IMR-90 (cell line): ENCODE measurements at regions not wholly inside any gene's neighbourhood (a gene's known extent, or its start where the extent isn't known, plus 50 kb on each side); places are given as distances from the start of the nearest gene placed in this dataset.

Experiments
- ATAC-seq: fragments of 200-7000 bp; cut with Tn5 transposase; 2 replicates; pipeline ENCODE4 v1.9.1; 2020; ENCODE audit warnings: low read depth, mild to moderate bottlenecking, moderate library complexity
- BruUV-seq: library from RNA; stranded (reverse); fragments of 400-500 nt; replicated peaks from 2 replicates; lab custom pipeline; 2021; lab: Mats Ljungman, UMichigan
- CTCF ChIA-PET: fragments of 300-600 bp; formaldehyde crosslinking; extraction: SDS; loops from one replicate; lab custom pipeline; 2021; ENCODE audit warnings: antibody characterized with exemption; lab: Yijun Ruan, JAX
- POLR2A ChIA-PET: fragments of 300-600 bp; sonication (Branson Sonifier 250); formaldehyde crosslinking; loops from one replicate; lab custom pipeline; 2022; ENCODE audit warnings: antibody characterized with exemption; ENCODE audit not compliant: unreplicated experiment; lab: Charles Lee
- DNase-seq: peaks from one replicate; pipeline ENCODE4 v3.0.0; 2013
- H2AFZ ChIP-seq: replicated peaks from 2 replicates; pipeline ENCODE3; 2013; ENCODE audit warnings: low read length, mild to moderate bottlenecking; ENCODE audit not compliant: poor library complexity
- H2AK5ac ChIP-seq: 2 replicates; pipeline ENCODE4 v1.6.1; 2013; ENCODE audit warnings: low read depth, low read length, inconsistent platforms
- H2AK9ac ChIP-seq: replicated peaks from 2 replicates; pipeline ENCODE3; 2013; ENCODE audit warnings: mild to moderate bottlenecking, low read depth, low read length, moderate library complexity; ENCODE audit not compliant: poor library complexity
- H2BK120ac ChIP-seq: 2 replicates; pipeline ENCODE4 v1.6.1; 2013; ENCODE audit warnings: low read depth, low read length, inconsistent platforms
- H2BK15ac ChIP-seq: 3 replicates; pipeline ENCODE4 v1.6.1; 2013; ENCODE audit warnings: low read depth, low read length, inconsistent platforms
- H2BK20ac ChIP-seq: 2 replicates; pipeline ENCODE4 v1.6.1; 2013; ENCODE audit warnings: low read depth, mild to moderate bottlenecking, inconsistent platforms, low read length, moderate library complexity
- H2BK5ac ChIP-seq: 2 replicates; pipeline ENCODE4 v1.6.1; 2013; ENCODE audit warnings: mild to moderate bottlenecking, low read depth, low read length, inconsistent platforms; ENCODE audit not compliant: poor library complexity, severe bottlenecking
- H3K14ac ChIP-seq: replicated peaks from 2 replicates; pipeline ENCODE4 v1.6.1; 2013; ENCODE audit warnings: low read depth, low read length, inconsistent platforms
- H3K18ac ChIP-seq: 2 replicates; pipeline ENCODE4 v1.6.1; 2013; ENCODE audit warnings: low read depth, low read length, control low read depth
- H3K23ac ChIP-seq: 2 replicates; pipeline ENCODE4 v1.6.1; 2013; ENCODE audit warnings: low read depth, low read length, inconsistent platforms
- H3K27ac ChIP-seq: 2 replicates; pipeline ENCODE4 v1.5.1; 2013; ENCODE audit warnings: mild to moderate bottlenecking, control low read depth, low read length; ENCODE audit not compliant: insufficient read depth
- H3K27me3 ChIP-seq: 2 replicates; pipeline ENCODE4 v1.6.1; 2013; ENCODE audit warnings: low read length; ENCODE audit not compliant: control insufficient read depth, insufficient read depth
- H3K36me3 ChIP-seq: 2 replicates; pipeline ENCODE4 v1.6.1; 2013; ENCODE audit warnings: low read length, mixed read lengths; ENCODE audit not compliant: control insufficient read depth, insufficient read depth
- H3K4ac ChIP-seq: 2 replicates; pipeline ENCODE4 v1.6.1; 2013; ENCODE audit warnings: low read depth, low read length, inconsistent platforms
- H3K4me1 ChIP-seq: 2 replicates; pipeline ENCODE4 v1.6.1; 2013; ENCODE audit warnings: low read length, mixed read lengths; ENCODE audit not compliant: control insufficient read depth, insufficient read depth
- H3K4me2 ChIP-seq: 2 replicates; pipeline ENCODE4 v1.6.1; 2013; ENCODE audit warnings: low read depth, mild to moderate bottlenecking, control low read depth, low read length, moderate library complexity
- H3K4me3 ChIP-seq: 2 replicates; pipeline ENCODE4 v1.5.1; 2013; ENCODE audit warnings: low read depth, mild to moderate bottlenecking, control low read depth, low read length, moderate library complexity; ENCODE audit not compliant: insufficient read depth
- H3K56ac ChIP-seq: 2 replicates; pipeline ENCODE4 v1.6.1; 2013; ENCODE audit warnings: low read length, inconsistent platforms; ENCODE audit not compliant: insufficient read depth; ENCODE audit errors: extremely low read depth
- H3K79me1 ChIP-seq, 2 experiments: 2 replicates each; pipeline ENCODE4 v1.6.1; 2013; ENCODE audit warnings: low read length in 2 of 2, inconsistent platforms in 1 of 2, low read depth in 1 of 2
- H3K9ac ChIP-seq: 2 replicates; pipeline ENCODE4 v1.6.1; 2013; ENCODE audit warnings: low read depth, low read length, control low read depth
- H3K9me1 ChIP-seq: 2 replicates; pipeline ENCODE4 v1.6.1; 2013; ENCODE audit warnings: low read length, inconsistent platforms; ENCODE audit not compliant: insufficient read depth
- H3K9me3 ChIP-seq: 2 replicates; pipeline ENCODE4 v1.6.1; 2013; ENCODE audit warnings: low read length; ENCODE audit not compliant: control insufficient read depth, insufficient read depth
- H4K20me1 ChIP-seq: 2 replicates; pipeline ENCODE4 v1.6.1; 2013; ENCODE audit warnings: low read length, inconsistent platforms; ENCODE audit not compliant: insufficient read depth
- H4K5ac ChIP-seq: 2 replicates; pipeline ENCODE4 v1.6.1; 2013; ENCODE audit warnings: mild to moderate bottlenecking, low read depth, low read length, control low read depth
- H4K8ac ChIP-seq, 2 experiments: 2 replicates each; pipeline ENCODE4 v1.6.1; 2013; ENCODE audit warnings: low read depth in 2 of 2, low read length in 2 of 2, control low read depth in 1 of 2, inconsistent platforms in 1 of 2
- H4K91ac ChIP-seq: 2 replicates; pipeline ENCODE4 v1.6.1; 2013; ENCODE audit warnings: low read depth, low read length, inconsistent platforms; ENCODE audit not compliant: insufficient read depth
- BHLHE40 ChIP-seq: fragments of 150-350 bp; IDR thresholded peaks from 2 replicates; pipeline ENCODE4 v1.6.1; 2016; ENCODE audit warnings: mild to moderate bottlenecking, low read depth, low read length
- CEBPB ChIP-seq: IDR thresholded peaks from 2 replicates; pipeline ENCODE4 v1.6.1; 2012; ENCODE audit warnings: low read depth, low read length, improper control_type of control experiment
- CHD1 ChIP-seq: IDR thresholded peaks from 2 replicates; pipeline ENCODE4 v1.6.1; 2012; ENCODE audit warnings: low read depth, low read length, improper control_type of control experiment
- ELK1 ChIP-seq: fragments of 150-350 bp; IDR thresholded peaks from 2 replicates; pipeline ENCODE4 v1.6.1; 2016; ENCODE audit warnings: low read depth, mild to moderate bottlenecking, low read length, moderate library complexity, borderline replicate concordance
- FOS ChIP-seq: fragments of 150-350 bp; IDR thresholded peaks from 2 replicates; pipeline ENCODE4 v1.6.1; 2016; ENCODE audit warnings: low read depth, low read length
- MAFK ChIP-seq: IDR thresholded peaks from 2 replicates; pipeline ENCODE4 v1.6.1; 2012; ENCODE audit warnings: low read depth, low read length, improper control_type of control experiment
- MAZ ChIP-seq: IDR thresholded peaks from 2 replicates; pipeline ENCODE4 v1.6.1; 2012; ENCODE audit warnings: low read depth, mild to moderate bottlenecking, low read length, improper control_type of control experiment, moderate library complexity, borderline replicate concordance
- MXI1 ChIP-seq: IDR thresholded peaks from 2 replicates; pipeline ENCODE4 v1.6.1; 2012; ENCODE audit warnings: low read depth, mild to moderate bottlenecking, low read length, moderate library complexity, borderline replicate concordance
- NFE2L2 ChIP-seq: fragments of 150-350 bp; IDR thresholded peaks from 2 replicates; pipeline ENCODE4 v1.6.1; 2016; ENCODE audit warnings: low read depth, mild to moderate bottlenecking, low read length
- POLR2A ChIP-seq: IDR thresholded peaks from 2 replicates; pipeline ENCODE4 v1.6.1; 2012; ENCODE audit warnings: mild to moderate bottlenecking, low read depth, low read length
- RAD21 ChIP-seq: IDR thresholded peaks from 2 replicates; pipeline ENCODE4 v1.6.1; 2012; ENCODE audit warnings: low read length, improper control_type of control experiment
- RCOR1 ChIP-seq: IDR thresholded peaks from 2 replicates; pipeline ENCODE4 v1.6.1; 2012; ENCODE audit warnings: mild to moderate bottlenecking, low read length, improper control_type of control experiment; ENCODE audit not compliant: insufficient replicate concordance
- RFX5 ChIP-seq: IDR thresholded peaks from 2 replicates; pipeline ENCODE4 v1.8.0; 2012; ENCODE audit warnings: low read depth, mild to moderate bottlenecking, low read length, moderate library complexity
- SMC3 ChIP-seq: fragments of 150-350 bp; IDR thresholded peaks from 2 replicates; pipeline ENCODE4 v1.6.1; 2016; ENCODE audit warnings: low read depth, mild to moderate bottlenecking, antibody characterized with exemption, low read length, moderate library complexity
- WGBS, 2 experiments: methylation state at CpG; one replicate each; pipeline versions ENCODE4 v1.1.5 to v1.1.7; 2013; ENCODE audit warnings: missing lambda C conversion rate in 2 of 2; ENCODE audit not compliant: insufficient read length in 1 of 2; ENCODE audit errors: extremely low coverage in 2 of 2; 5-methylcytosine and 5-hydroxymethylcytosine counted together
- dilution Hi-C: fragments of 300-500 bp; cut with HindIII; formaldehyde crosslinking; loops from one replicate; pipeline ENCODE4 v1.14.3; 2018; ENCODE audit warnings: low sequenced_read_pairs; ENCODE audit not compliant: unreplicated experiment
- in situ Hi-C: fragments of 300-500 bp; cut with MboI; formaldehyde crosslinking; loops from 3 replicates; pipeline ENCODE4 v1.14.3; 2019; ENCODE audit warnings: low sequenced_read_pairs, inconsistent platforms, mixed read lengths
- intact Hi-C: fragments of 100-400 bp; cut with micrococcal nuclease; formaldehyde crosslinking; loops from 2 replicates; pipeline ENCODE4 v1.10.0; 2022
- TF ChIP-seq, protein P1 (sequence below): conservative IDR thresholded peaks from 2 replicates; pipeline ENCODE4 v1.5.1; 2012; ENCODE audit warnings: mild to moderate bottlenecking, low read depth, low read length, improper control_type of control experiment
- TF ChIP-seq, protein P2 (sequence below): fragments of 150-350 bp; IDR thresholded peaks from 2 replicates; pipeline ENCODE4 v1.6.1; 2017; ENCODE audit warnings: mild to moderate bottlenecking, antibody characterized with exemption, low read length, low read depth

- Histone ChIP-seq H3K36me3 (no peaks in the 10 kb centered on the region), H3K27ac (no peak overlapping the region), H3K27me3 (no peaks in the 10 kb centered on the region), H3K14ac (no peak overlapping the region), H3K9me1 (no peaks in the 10 kb centered on the region), H3K4me3 (no peak overlapping the region), H4K5ac (no peak overlapping the region), H3K18ac (no peak overlapping the region), H2AK9ac (no peak overlapping the region), H4K20me1 (no peaks in the 10 kb centered on the region), H2BK15ac (no peak overlapping the region), H3K4me1 (no peaks in the 10 kb centered on the region), H3K23ac (no peak overlapping the region), H2AK5ac (no peak overlapping the region), H2BK20ac (no peak overlapping the region), H3K9me3 (no peaks in the 10 kb centered on the region), H3K9ac (no peak overlapping the region), H3K56ac (no peak overlapping the region), H3K79me1 (no peaks in the 10 kb centered on the region), H3K4ac (no peak overlapping the region), H2BK120ac (no peak overlapping the region), H3K4me2 (no peak overlapping the region), H2AFZ (no peak overlapping the region), H4K91ac (no peak overlapping the region), H2BK5ac (no peak overlapping the region), H4K8ac (no peak overlapping the region)
- no CpG with 5 or more reads among the region's 6 CpGs for WGBS, 2 experiments
- no peak for TF ChIP-seq NFE2L2
- TF ChIP-seq RCOR1 = no peak
- no peak for TF ChIP-seq CHD1
- no peak for TF ChIP-seq FOS
- TF ChIP-seq POLR2A = no peak
- TF ChIP-seq, protein P1, sequence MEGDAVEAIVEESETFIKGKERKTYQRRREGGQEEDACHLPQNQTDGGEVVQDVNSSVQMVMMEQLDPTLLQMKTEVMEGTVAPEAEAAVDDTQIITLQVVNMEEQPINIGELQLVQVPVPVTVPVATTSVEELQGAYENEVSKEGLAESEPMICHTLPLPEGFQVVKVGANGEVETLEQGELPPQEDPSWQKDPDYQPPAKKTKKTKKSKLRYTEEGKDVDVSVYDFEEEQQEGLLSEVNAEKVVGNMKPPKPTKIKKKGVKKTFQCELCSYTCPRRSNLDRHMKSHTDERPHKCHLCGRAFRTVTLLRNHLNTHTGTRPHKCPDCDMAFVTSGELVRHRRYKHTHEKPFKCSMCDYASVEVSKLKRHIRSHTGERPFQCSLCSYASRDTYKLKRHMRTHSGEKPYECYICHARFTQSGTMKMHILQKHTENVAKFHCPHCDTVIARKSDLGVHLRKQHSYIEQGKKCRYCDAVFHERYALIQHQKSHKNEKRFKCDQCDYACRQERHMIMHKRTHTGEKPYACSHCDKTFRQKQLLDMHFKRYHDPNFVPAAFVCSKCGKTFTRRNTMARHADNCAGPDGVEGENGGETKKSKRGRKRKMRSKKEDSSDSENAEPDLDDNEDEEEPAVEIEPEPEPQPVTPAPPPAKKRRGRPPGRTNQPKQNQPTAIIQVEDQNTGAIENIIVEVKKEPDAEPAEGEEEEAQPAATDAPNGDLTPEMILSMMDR = no peak
- no peak for TF ChIP-seq CEBPB
- TF ChIP-seq MAZ = no peak
- TF ChIP-seq ELK1 = no peak
- TF ChIP-seq MAFK = no peak
- TF ChIP-seq, protein P2, sequence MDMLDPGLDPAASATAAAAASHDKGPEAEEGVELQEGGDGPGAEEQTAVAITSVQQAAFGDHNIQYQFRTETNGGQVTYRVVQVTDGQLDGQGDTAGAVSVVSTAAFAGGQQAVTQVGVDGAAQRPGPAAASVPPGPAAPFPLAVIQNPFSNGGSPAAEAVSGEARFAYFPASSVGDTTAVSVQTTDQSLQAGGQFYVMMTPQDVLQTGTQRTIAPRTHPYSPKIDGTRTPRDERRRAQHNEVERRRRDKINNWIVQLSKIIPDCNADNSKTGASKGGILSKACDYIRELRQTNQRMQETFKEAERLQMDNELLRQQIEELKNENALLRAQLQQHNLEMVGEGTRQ = no peak
- TF ChIP-seq RFX5 = no peak
- TF ChIP-seq MXI1 = no peak
- no peak for TF ChIP-seq BHLHE40
- no peak for TF ChIP-seq RAD21
- no peak for TF ChIP-seq SMC3
- in situ Hi-C loops (no loop called here), intact Hi-C loops (no loop called here), dilution Hi-C loops (no loop called here)
- DNase-seq (no peak), ATAC-seq (no peak)
- CTCF ChIA-PET = no interaction called here
- POLR2A ChIA-PET = no interaction called here
- no TSS peak for BruUV-seq
Measured at GRCh38 chr11:37108436-37109285, 510.6 kb upstream of the RAG2 start.
